DND-41 (cell line): ENCODE measurements at regions not wholly inside any gene's neighbourhood (a gene's known extent, or its start where the extent isn't known, plus 50 kb on each side); places are given as distances from the start of the nearest gene placed in this dataset.

Experiments used
- ATAC-seq: fragments of 200-7000 bp; cut with Tn5 transposase; 3 replicates; pipeline ENCODE4 v1.9.1; 2021; ENCODE audit warnings: low read depth; ENCODE audit not compliant: insufficient read depth
- DNase-seq: peaks from one replicate; pipeline ENCODE4 v3.0.0-alpha.2; 2020
- H2AFZ ChIP-seq: 2 replicates; pipeline ENCODE4 v1.6.0; 2012; ENCODE audit warnings: low read depth, low read length
- H3K27ac ChIP-seq: 2 replicates; pipeline ENCODE4 v1.5.1; 2012; ENCODE audit warnings: low read length, inconsistent platforms
- H3K27me3 ChIP-seq: fragments of 200-600 bp; sonication (generic); 2 replicates; pipeline ENCODE4 v1.6.0; 2012; ENCODE audit warnings: low read length, mild to moderate bottlenecking, inconsistent platforms; ENCODE audit not compliant: insufficient read depth, poor library complexity
- H3K36me3 ChIP-seq: 2 replicates; pipeline ENCODE4 v1.5.1; 2012; ENCODE audit warnings: low read length, inconsistent platforms; ENCODE audit not compliant: insufficient read depth
- H3K4me1 ChIP-seq: 2 replicates; pipeline ENCODE4 v1.5.1; 2012; ENCODE audit warnings: mild to moderate bottlenecking, low read length; ENCODE audit not compliant: insufficient read depth
- H3K4me2 ChIP-seq: 2 replicates; pipeline ENCODE4 v1.6.0; 2012; ENCODE audit warnings: mild to moderate bottlenecking, moderate library complexity, low read length, inconsistent platforms; ENCODE audit not compliant: insufficient read depth
- H3K4me3 ChIP-seq, 2 experiments: fragments of 200-600 bp in 1 of 2; shearing (Covaris generic) in 1 of 2; 2 replicates each; pipeline ENCODE4 v1.5.1; 2012 to 2016; ENCODE audit warnings: inconsistent platforms in 2 of 2, low read length in 2 of 2, mild to moderate bottlenecking in 2 of 2, low read depth in 1 of 2, moderate library complexity in 1 of 2
- H3K79me2 ChIP-seq: 2 replicates; pipeline ENCODE4 v1.6.0; 2012; ENCODE audit warnings: low read length, inconsistent platforms; ENCODE audit not compliant: insufficient read depth
- H3K9ac ChIP-seq: 2 replicates; pipeline ENCODE4 v1.6.0; 2012; ENCODE audit warnings: low read depth, mild to moderate bottlenecking, inconsistent platforms, low read length, moderate library complexity
- H3K9me3 ChIP-seq: 2 replicates; pipeline ENCODE4 v1.5.1; 2012; ENCODE audit warnings: low read length, moderate library complexity, mild to moderate bottlenecking, inconsistent platforms; ENCODE audit not compliant: insufficient read depth, severe bottlenecking
- H4K20me1 ChIP-seq: 2 replicates; pipeline ENCODE4 v1.6.0; 2012; ENCODE audit warnings: low read length; ENCODE audit not compliant: insufficient read depth
- CTCF ChIP-seq: IDR thresholded peaks from 2 replicates; pipeline ENCODE4 v1.5.1; 2012; ENCODE audit warnings: borderline replicate concordance, low read length, moderate library complexity, mild to moderate bottlenecking; ENCODE audit not compliant: poor library complexity, severe bottlenecking; ENCODE audit errors: extremely low read depth
- EZH2 ChIP-seq: IDR thresholded peaks from 3 replicates; pipeline ENCODE4 v1.6.1; 2012; ENCODE audit warnings: borderline replicate concordance, low read depth, mild to moderate bottlenecking, moderate library complexity, low read length, inconsistent platforms; ENCODE audit not compliant: severe bottlenecking

GRCh38 chr10:106410331-106410730 is 754.2 kb downstream of the SORCS1 start:
- H2AFZ ChIP-seq, result no peak overlapping the region
- H3K9me3 ChIP-seq, result no peaks in the 10 kb centered on the region
- H3K27ac ChIP-seq, result no peak overlapping the region
- DNase-seq, result no peak
- no peaks in the 10 kb centered on the region for H3K4me1 ChIP-seq
- no peaks in the 10 kb centered on the region for H3K79me2 ChIP-seq
- no peaks in the 10 kb centered on the region for H3K36me3 ChIP-seq
- no peaks in the 10 kb centered on the region for H3K27me3 ChIP-seq
- no peak overlapping the region for H3K4me2 ChIP-seq
- TF ChIP-seq EZH2, result no peak
- no peak for TF ChIP-seq CTCF
- no peak overlapping the region for H3K4me3 ChIP-seq
- ATAC-seq, result no peak
- H4K20me1 ChIP-seq, result no peaks in the 10 kb centered on the region
- no peak overlapping the region for H3K9ac ChIP-seq

GRCh38 chr10:106405141-106405540 is 759.4 kb downstream of the SORCS1 start:
- Histone ChIP-seq H2AFZ (no peak overlapping the region), H3K9ac (no peak overlapping the region), H3K9me3 (no peaks in the 10 kb centered on the region), H3K4me3 (no peak overlapping the region), H4K20me1 (no peaks in the 10 kb centered on the region), H3K79me2 (no peaks in the 10 kb centered on the region), H3K4me1 (no peaks in the 10 kb centered on the region), H3K4me2 (no peak overlapping the region), H3K27me3 (no peaks in the 10 kb centered on the region), H3K27ac (no peak overlapping the region), H3K36me3 (no peaks in the 10 kb centered on the region)
- TF ChIP-seq CTCF (no peak), EZH2 (no peak)
- DNase-seq (no peak), ATAC-seq (no peak)

GRCh38 chr10:106402458-106402857 is 762.0 kb downstream of the SORCS1 start:
- Histone ChIP-seq H3K27ac (no peak overlapping the region), H3K9me3 (no peaks in the 10 kb centered on the region), H3K9ac (no peak overlapping the region), H4K20me1 (no peaks in the 10 kb centered on the region), H3K36me3 (no peaks in the 10 kb centered on the region), H3K27me3 (no peaks in the 10 kb centered on the region), H3K4me3 (no peak overlapping the region), H2AFZ (no peak overlapping the region), H3K4me2 (no peak overlapping the region), H3K79me2 (no peaks in the 10 kb centered on the region), H3K4me1 (no peaks in the 10 kb centered on the region)
- TF ChIP-seq EZH2 (no peak), CTCF (no peak)
- DNase-seq (no peak), ATAC-seq (no peak)

- H3K4me1 ChIP-seq, result no peaks in the 10 kb centered on the region
- no peak overlapping the region for H3K4me3 ChIP-seq
- no peak overlapping the region for H3K9ac ChIP-seq
- H3K27ac ChIP-seq, result no peak overlapping the region
- no peak overlapping the region for H3K4me2 ChIP-seq
- TF ChIP-seq EZH2, result no peak
- TF ChIP-seq CTCF, result no peak
- H3K27me3 ChIP-seq, result no peaks in the 10 kb centered on the region
- no peaks in the 10 kb centered on the region for H3K79me2 ChIP-seq
- ATAC-seq (no peak), DNase-seq (no peak)
- H4K20me1 ChIP-seq, result no peaks in the 10 kb centered on the region
- no peak overlapping the region for H2AFZ ChIP-seq
- no peaks in the 10 kb centered on the region for H3K9me3 ChIP-seq
- H3K36me3 ChIP-seq, result no peaks in the 10 kb centered on the region
Observed at GRCh38 chr10:106401967-106402366, 762.5 kb downstream of the SORCS1 start.
